Loucy (cell line): ENCODE measurements at regions not wholly inside any gene's neighbourhood (a gene's known extent, or its start where the extent isn't known, plus 50 kb on each side); places are given as distances from the start of the nearest gene placed in this dataset.

ENCODE experiments used
- H2AFZ ChIP-seq: fragments of 200-600 bp; sonication (generic); 2 replicates; pipeline ENCODE4 v1.6.0; 2016; ENCODE audit warnings: antibody characterized with exemption, mild to moderate bottlenecking, low read length, moderate library complexity
- H3F3A ChIP-seq: fragments of 200-600 bp; 2 replicates; pipeline ENCODE4 v1.6.0; 2016; ENCODE audit warnings: antibody characterized with exemption, low read depth, mild to moderate bottlenecking
- H3K27me3 ChIP-seq: fragments of 200-600 bp; sonication (generic); 2 replicates; pipeline ENCODE4 v1.6.1; 2014; ENCODE audit warnings: low read length, mild to moderate bottlenecking; ENCODE audit not compliant: insufficient read depth, poor library complexity, severe bottlenecking
- H3K36me3 ChIP-seq: fragments of 200-600 bp; sonication (generic); 2 replicates; pipeline ENCODE4 v1.6.1; 2016; ENCODE audit warnings: low read length; ENCODE audit not compliant: insufficient read depth
- H3K4me1 ChIP-seq: fragments of 200-600 bp; sonication (generic); 2 replicates; pipeline ENCODE4 v1.5.1; 2014; ENCODE audit warnings: low read length, mild to moderate bottlenecking; ENCODE audit not compliant: insufficient read depth, poor library complexity, severe bottlenecking
- H3K4me2 ChIP-seq: fragments of 200-600 bp; sonication (generic); 2 replicates; pipeline ENCODE4 v1.6.0; 2014; ENCODE audit warnings: antibody characterized with exemption, low read length, low read depth, mild to moderate bottlenecking; ENCODE audit not compliant: poor library complexity, severe bottlenecking
- H3K4me3 ChIP-seq: fragments of 200-600 bp; sonication (generic); 2 replicates; pipeline ENCODE4 v1.5.1; 2014; ENCODE audit warnings: low read length, mild to moderate bottlenecking, mixed read lengths; ENCODE audit not compliant: poor library complexity, severe bottlenecking
- H3K79me2 ChIP-seq: fragments of 200-600 bp; sonication (generic); 2 replicates; pipeline ENCODE4 v1.6.1; 2014; ENCODE audit warnings: low read length; ENCODE audit not compliant: insufficient read depth
- H3K9ac ChIP-seq: fragments of 200-600 bp; sonication (generic); 2 replicates; pipeline ENCODE4 v1.6.0; 2014; ENCODE audit warnings: mild to moderate bottlenecking, low read depth, low read length, moderate library complexity; ENCODE audit not compliant: poor library complexity, severe bottlenecking
- H3K9me2 ChIP-seq: fragments of 200-600 bp; sonication (generic); replicated peaks from 2 replicates; pipeline ENCODE4 v1.6.1; 2016; ENCODE audit warnings: low read depth, low read length, mixed read lengths
- H3K9me3 ChIP-seq: fragments of 200-600 bp; sonication (generic); 2 replicates; pipeline ENCODE4 v1.6.1; 2014; ENCODE audit warnings: mild to moderate bottlenecking, antibody characterized with exemption, low read length, low read depth; ENCODE audit not compliant: insufficient read depth
- H4K20me1 ChIP-seq: fragments of 200-600 bp; sonication (generic); 2 replicates; pipeline ENCODE4 v1.6.0; 2014; ENCODE audit warnings: antibody characterized with exemption, low read length, mild to moderate bottlenecking; ENCODE audit not compliant: insufficient read depth, poor library complexity, severe bottlenecking
- EZH2phosphoT487 ChIP-seq: fragments of 200-600 bp; IDR thresholded peaks from 2 replicates; pipeline ENCODE4 v1.6.1; 2018; ENCODE audit warnings: antibody characterized with exemption, mild to moderate bottlenecking, moderate library complexity, borderline replicate concordance
- TF ChIP-seq, protein P1 (sequence below): fragments of 200-600 bp; sonication (generic); conservative IDR thresholded peaks from 2 replicates; pipeline ENCODE4 v1.5.1; 2014; ENCODE audit warnings: mild to moderate bottlenecking, antibody characterized with exemption, low read length

DNA sequence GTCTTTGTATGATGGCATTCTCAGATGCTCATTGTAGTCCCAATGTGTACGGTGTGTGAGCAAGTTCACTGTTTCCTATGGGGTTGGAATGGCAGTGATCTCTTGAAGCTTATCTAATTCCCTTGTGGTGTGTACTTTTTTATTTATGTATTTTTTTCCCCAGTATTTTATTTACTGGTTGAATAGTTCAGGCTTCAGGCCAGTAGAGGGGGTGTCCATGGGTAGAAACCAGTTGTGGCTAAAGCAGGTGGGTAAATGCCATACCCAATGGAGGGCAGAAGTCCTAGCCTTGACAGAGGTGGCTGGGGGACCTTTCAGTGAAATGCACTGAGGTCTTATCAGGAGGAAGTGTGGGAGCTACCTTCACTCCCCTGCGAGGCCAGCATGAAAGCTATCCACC lies 351.4 kb upstream of the CWC22 start:
- no peak overlapping the region for H3K4me3 ChIP-seq
- no peaks in the 10 kb centered on the region for H4K20me1 ChIP-seq
- H3K9ac ChIP-seq: no peak overlapping the region
- H3K27me3 ChIP-seq: no peaks in the 10 kb centered on the region
- no peaks in the 10 kb centered on the region for H3K9me2 ChIP-seq
- no peaks in the 10 kb centered on the region for H3K79me2 ChIP-seq
- no peaks in the 10 kb centered on the region for H3K36me3 ChIP-seq
- H3K4me2 ChIP-seq: no peak overlapping the region
- no peak overlapping the region for H2AFZ ChIP-seq
- TF ChIP-seq, protein P1, sequence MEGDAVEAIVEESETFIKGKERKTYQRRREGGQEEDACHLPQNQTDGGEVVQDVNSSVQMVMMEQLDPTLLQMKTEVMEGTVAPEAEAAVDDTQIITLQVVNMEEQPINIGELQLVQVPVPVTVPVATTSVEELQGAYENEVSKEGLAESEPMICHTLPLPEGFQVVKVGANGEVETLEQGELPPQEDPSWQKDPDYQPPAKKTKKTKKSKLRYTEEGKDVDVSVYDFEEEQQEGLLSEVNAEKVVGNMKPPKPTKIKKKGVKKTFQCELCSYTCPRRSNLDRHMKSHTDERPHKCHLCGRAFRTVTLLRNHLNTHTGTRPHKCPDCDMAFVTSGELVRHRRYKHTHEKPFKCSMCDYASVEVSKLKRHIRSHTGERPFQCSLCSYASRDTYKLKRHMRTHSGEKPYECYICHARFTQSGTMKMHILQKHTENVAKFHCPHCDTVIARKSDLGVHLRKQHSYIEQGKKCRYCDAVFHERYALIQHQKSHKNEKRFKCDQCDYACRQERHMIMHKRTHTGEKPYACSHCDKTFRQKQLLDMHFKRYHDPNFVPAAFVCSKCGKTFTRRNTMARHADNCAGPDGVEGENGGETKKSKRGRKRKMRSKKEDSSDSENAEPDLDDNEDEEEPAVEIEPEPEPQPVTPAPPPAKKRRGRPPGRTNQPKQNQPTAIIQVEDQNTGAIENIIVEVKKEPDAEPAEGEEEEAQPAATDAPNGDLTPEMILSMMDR: no peak
- no peak for TF ChIP-seq EZH2phosphoT487
- no peaks in the 10 kb centered on the region for H3F3A ChIP-seq
- peaks cover 3% of the 10 kb centered on the region for H3K4me1 ChIP-seq
- no peaks in the 10 kb centered on the region for H3K9me3 ChIP-seq

DNA sequence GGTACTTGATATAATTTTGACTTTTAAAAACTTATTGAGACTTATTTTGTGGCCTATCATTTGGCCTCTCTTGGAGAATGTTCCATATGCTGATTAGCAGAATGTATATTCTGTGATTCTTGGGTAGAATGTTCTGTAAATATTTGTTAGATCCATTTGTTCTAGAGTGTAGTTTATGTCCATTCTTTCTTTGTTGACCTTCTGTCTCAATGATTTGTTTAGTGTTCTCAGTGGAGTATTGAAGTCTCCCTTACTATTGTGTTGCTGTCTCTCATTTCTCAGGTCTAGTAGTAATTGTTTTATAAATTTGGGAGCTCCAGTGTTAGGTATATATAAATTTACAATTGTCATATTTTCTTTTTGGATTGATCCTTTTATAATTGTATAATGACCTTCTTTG lies 349.6 kb upstream of the CWC22 start:
- no peak overlapping the region for H3K9ac ChIP-seq
- no peaks in the 10 kb centered on the region for H3K79me2 ChIP-seq
- H3F3A ChIP-seq: no peaks in the 10 kb centered on the region
- no peak for TF ChIP-seq EZH2phosphoT487
- TF ChIP-seq, protein P1: no peak
- no peaks in the 10 kb centered on the region for H3K27me3 ChIP-seq
- H3K4me2 ChIP-seq: no peak overlapping the region
- H4K20me1 ChIP-seq: no peaks in the 10 kb centered on the region
- H3K4me3 ChIP-seq: no peak overlapping the region
- H3K9me2 ChIP-seq: no peaks in the 10 kb centered on the region
- H3K9me3 ChIP-seq: no peaks in the 10 kb centered on the region
- no peak overlapping the region for H2AFZ ChIP-seq
- H3K4me1 ChIP-seq: peaks cover 3% of the 10 kb centered on the region
- H3K36me3 ChIP-seq: no peaks in the 10 kb centered on the region

DNA sequence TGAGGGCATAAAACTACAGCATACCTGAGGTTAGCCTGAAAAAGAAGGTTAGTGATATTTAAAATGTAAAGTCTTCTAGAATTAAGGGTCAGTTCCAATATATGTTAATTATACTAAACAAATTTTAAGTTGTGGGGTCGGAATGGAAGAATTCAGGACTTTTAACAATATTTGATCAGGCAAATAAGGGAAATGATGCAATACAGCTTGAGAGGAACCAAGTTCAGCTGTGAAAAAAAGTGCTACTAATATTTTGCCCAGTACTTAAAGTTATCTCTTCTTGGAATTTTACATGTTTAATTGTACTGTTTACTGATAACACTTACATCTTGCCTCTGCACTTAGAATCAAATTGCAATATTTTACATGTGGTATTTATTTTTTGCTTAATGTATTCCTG lies 345.5 kb upstream of the CWC22 start:
- H3K79me2 ChIP-seq: no peaks in the 10 kb centered on the region
- no peaks in the 10 kb centered on the region for H3K9me3 ChIP-seq
- H3K9me2 ChIP-seq: no peaks in the 10 kb centered on the region
- TF ChIP-seq EZH2phosphoT487: no peak
- no peak overlapping the region for H3K9ac ChIP-seq
- no peaks in the 10 kb centered on the region for H3F3A ChIP-seq
- H3K4me1 ChIP-seq: no peaks in the 10 kb centered on the region
- no peak overlapping the region for H2AFZ ChIP-seq
- H3K4me3 ChIP-seq: no peak overlapping the region
- no peaks in the 10 kb centered on the region for H3K27me3 ChIP-seq
- H3K36me3 ChIP-seq: no peaks in the 10 kb centered on the region
- no peaks in the 10 kb centered on the region for H4K20me1 ChIP-seq
- no peak overlapping the region for H3K4me2 ChIP-seq

DNA sequence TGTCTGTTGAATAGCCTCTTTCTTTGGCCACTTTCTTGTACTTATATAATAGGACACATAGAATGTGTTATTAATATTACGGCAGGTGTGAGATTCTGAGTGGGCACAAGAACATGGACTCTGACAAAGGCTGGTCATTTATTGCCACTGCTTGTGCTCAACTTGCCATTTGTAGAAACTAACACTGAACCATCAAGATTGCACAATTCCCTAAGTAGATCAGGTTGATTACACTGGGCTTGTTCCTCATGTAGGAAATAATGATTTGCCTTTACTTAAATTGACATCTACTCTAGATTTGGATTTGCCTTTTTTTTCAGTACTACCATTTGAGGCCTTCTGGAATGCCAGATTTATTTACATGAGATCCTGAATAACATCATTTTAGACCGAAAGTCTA lies 342.7 kb upstream of the CWC22 start:
- H2AFZ ChIP-seq: no peak overlapping the region
- no peak overlapping the region for H3K4me2 ChIP-seq
- H3F3A ChIP-seq: no peaks in the 10 kb centered on the region
- no peak overlapping the region for H3K9ac ChIP-seq
- H3K9me3 ChIP-seq: no peaks in the 10 kb centered on the region
- no peak for TF ChIP-seq EZH2phosphoT487
- TF ChIP-seq, protein P1: no peak
- no peaks in the 10 kb centered on the region for H3K9me2 ChIP-seq
- H3K4me1 ChIP-seq: no peaks in the 10 kb centered on the region
- no peaks in the 10 kb centered on the region for H3K27me3 ChIP-seq
- no peaks in the 10 kb centered on the region for H3K36me3 ChIP-seq
- H3K79me2 ChIP-seq: no peaks in the 10 kb centered on the region
- no peak overlapping the region for H3K4me3 ChIP-seq
- H4K20me1 ChIP-seq: no peaks in the 10 kb centered on the region
